ENCODE measurements at regions not wholly inside any gene's neighbourhood (a gene's known extent, or its start where the extent isn't known, plus 50 kb on each side); places are given as distances from the start of the nearest gene placed in this dataset.

- Mint-ChIP-seq H3K9me3 (ENCODE audit: insufficient read depth) (no peaks in the 10 kb centered on the region), H3K27me3 (peaks cover 4% of the 10 kb centered on the region), H3K4me3 (no peak overlapping the region), H3K4me1 (no peaks in the 10 kb centered on the region), H3K27ac (no peak overlapping the region)
- CTCF ChIA-PET: no interaction called here
- TF ChIP-seq EZH2 (IDR thresholded peaks at IDR 0.05; ENCODE audit: borderline replicate concordance, insufficient read depth, low read depth, low read length, poor library complexity, severe bottlenecking) (no peak), CTCF (IDR thresholded peaks at IDR 0.05) (no peak)
- Histone ChIP-seq H2AFZ (ENCODE audit: insufficient read depth, low read depth, low read length, poor library complexity, severe bottlenecking) (no peak overlapping the region), H3K79me2 (ENCODE audit: control insufficient read depth, insufficient read depth, low read length) (no peaks in the 10 kb centered on the region), H4K20me1 (ENCODE audit: control insufficient read depth, insufficient read depth, low read length, poor library complexity, severe bottlenecking) (no peaks in the 10 kb centered on the region), H3K4me1 (ENCODE audit: control insufficient read depth in 2 of 2, insufficient read depth in 2 of 2, low read length in 2 of 2) (no peaks in the 10 kb centered on the region), H3K4me2 (replicated peaks; ENCODE audit: low read depth, low read length, poor library complexity, severe bottlenecking) (no peak overlapping the region), H3K27ac (ENCODE audit: low read length in 2 of 2) (no peak overlapping the region), H3K36me3 (replicated peaks in 1 of 2; ENCODE audit: control extremely low read depth in 1 of 2, control insufficient read depth in 1 of 2, extremely low read depth in 1 of 2, insufficient read depth in 2 of 2, low read length in 1 of 2) (no peaks in the 10 kb centered on the region), H3K9me3 (ENCODE audit: control extremely low read depth in 1 of 3, control insufficient read depth in 2 of 3, insufficient read depth in 1 of 3, low read length in 2 of 3) (peaks cover 0 to 6% (median 0%) of the 10 kb centered on the region in 3 donors), H3K9ac (ENCODE audit: low read length) (no peak overlapping the region), H3K27me3 (replicated peaks in 1 of 4; ENCODE audit: control extremely low read depth in 1 of 4, control insufficient read depth in 3 of 4, insufficient read depth in 4 of 4, low read length in 3 of 4) (no peaks in the 10 kb centered on the region), H3K4me3 (ENCODE audit: control extremely low read depth in 1 of 5, extremely low read depth in 1 of 5, insufficient read depth in 1 of 5, low read depth in 2 of 5, low read length in 4 of 5) (no peak overlapping the region)
- POLR2A ChIA-PET: no interaction called here
- intact Hi-C loops (cut with micrococcal nuclease): no loop called here
- DNase-seq: no peak
- ATAC-seq (ENCODE audit: low read depth): no peak
- 33% methylated on average over 1 of the region's 6 CpGs for WGBS (ENCODE audit: insufficient coverage)
Observed at GRCh38 chr22:49226096-49226495, 601.6 kb downstream of the BRD1 start.

GRCh38 chr22:49224243-49224642 lies 603.4 kb downstream of the BRD1 start:
- Mint-ChIP-seq H3K9me3 (ENCODE audit: insufficient read depth) (peaks cover 6% of the 10 kb centered on the region), H3K4me3 (no peak overlapping the region), H3K27ac (no peak overlapping the region), H3K4me1 (no peaks in the 10 kb centered on the region), H3K27me3 (peaks cover 8% of the 10 kb centered on the region)
- Histone ChIP-seq H3K36me3 (replicated peaks in 1 of 2; ENCODE audit: control extremely low read depth in 1 of 2, control insufficient read depth in 1 of 2, extremely low read depth in 1 of 2, insufficient read depth in 2 of 2, low read length in 1 of 2) (no peaks in the 10 kb centered on the region), H2AFZ (ENCODE audit: insufficient read depth, low read depth, low read length, poor library complexity, severe bottlenecking) (no peak overlapping the region), H3K4me2 (replicated peaks; ENCODE audit: low read depth, low read length, poor library complexity, severe bottlenecking) (no peak overlapping the region), H3K27ac (ENCODE audit: low read length in 2 of 2) (no peak overlapping the region), H3K79me2 (ENCODE audit: control insufficient read depth, insufficient read depth, low read length) (no peaks in the 10 kb centered on the region), H3K4me1 (ENCODE audit: control insufficient read depth in 2 of 2, insufficient read depth in 2 of 2, low read length in 2 of 2) (no peaks in the 10 kb centered on the region), H3K27me3 (replicated peaks in 1 of 4; ENCODE audit: control extremely low read depth in 1 of 4, control insufficient read depth in 3 of 4, insufficient read depth in 4 of 4, low read length in 3 of 4) (no peaks in the 10 kb centered on the region), H3K9ac (ENCODE audit: low read length) (no peak overlapping the region), H3K4me3 (ENCODE audit: control extremely low read depth in 1 of 5, extremely low read depth in 1 of 5, insufficient read depth in 1 of 5, low read depth in 2 of 5, low read length in 4 of 5) (no peak overlapping the region), H4K20me1 (ENCODE audit: control insufficient read depth, insufficient read depth, low read length, poor library complexity, severe bottlenecking) (no peaks in the 10 kb centered on the region), H3K9me3 (ENCODE audit: control extremely low read depth in 1 of 3, control insufficient read depth in 2 of 3, insufficient read depth in 1 of 3, low read length in 2 of 3) (no peaks in the 10 kb centered on the region)
- TF ChIP-seq CTCF (IDR thresholded peaks at IDR 0.05) (no peak), EZH2 (IDR thresholded peaks at IDR 0.05; ENCODE audit: borderline replicate concordance, insufficient read depth, low read depth, low read length, poor library complexity, severe bottlenecking) (no peak)
- 81% methylated on average over 3 of the region's 4 CpGs for WGBS (ENCODE audit: insufficient coverage)
- ATAC-seq (ENCODE audit: low read depth): no peak
- ChIA-PET POLR2A (no interaction called here), CTCF (no interaction called here)
- no peak for DNase-seq
- intact Hi-C loops (cut with micrococcal nuclease): no loop called here
